ENCODE measurements at regions not wholly inside any gene's neighbourhood (a gene's known extent, or its start where the extent isn't known, plus 50 kb on each side); places are given as distances from the start of the nearest gene placed in this dataset.

DNA sequence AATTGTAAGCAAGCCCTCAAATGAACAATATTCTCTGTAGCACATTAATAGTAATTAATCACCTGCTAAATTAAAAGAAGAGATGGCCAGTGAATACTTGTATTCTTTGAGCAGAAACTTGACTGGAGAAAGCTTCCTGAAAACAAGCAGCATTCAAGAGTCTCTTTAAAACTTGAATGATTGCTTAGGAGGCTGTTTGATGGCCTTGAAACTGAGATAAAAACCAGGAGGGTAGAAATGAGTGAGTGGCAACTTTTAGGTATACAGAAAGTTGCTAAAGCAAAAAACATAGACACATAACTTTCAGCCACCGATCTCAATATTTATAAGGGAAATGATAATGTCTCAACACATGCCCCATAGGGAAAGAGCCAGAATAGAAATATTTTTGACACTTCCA lies 234.8 kb upstream of the FMN2 start:
- TF ChIP-seq, protein P1, sequence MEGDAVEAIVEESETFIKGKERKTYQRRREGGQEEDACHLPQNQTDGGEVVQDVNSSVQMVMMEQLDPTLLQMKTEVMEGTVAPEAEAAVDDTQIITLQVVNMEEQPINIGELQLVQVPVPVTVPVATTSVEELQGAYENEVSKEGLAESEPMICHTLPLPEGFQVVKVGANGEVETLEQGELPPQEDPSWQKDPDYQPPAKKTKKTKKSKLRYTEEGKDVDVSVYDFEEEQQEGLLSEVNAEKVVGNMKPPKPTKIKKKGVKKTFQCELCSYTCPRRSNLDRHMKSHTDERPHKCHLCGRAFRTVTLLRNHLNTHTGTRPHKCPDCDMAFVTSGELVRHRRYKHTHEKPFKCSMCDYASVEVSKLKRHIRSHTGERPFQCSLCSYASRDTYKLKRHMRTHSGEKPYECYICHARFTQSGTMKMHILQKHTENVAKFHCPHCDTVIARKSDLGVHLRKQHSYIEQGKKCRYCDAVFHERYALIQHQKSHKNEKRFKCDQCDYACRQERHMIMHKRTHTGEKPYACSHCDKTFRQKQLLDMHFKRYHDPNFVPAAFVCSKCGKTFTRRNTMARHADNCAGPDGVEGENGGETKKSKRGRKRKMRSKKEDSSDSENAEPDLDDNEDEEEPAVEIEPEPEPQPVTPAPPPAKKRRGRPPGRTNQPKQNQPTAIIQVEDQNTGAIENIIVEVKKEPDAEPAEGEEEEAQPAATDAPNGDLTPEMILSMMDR (conservative IDR thresholded peaks at IDR 0.05), result no peak
- TF ChIP-seq EZH2 (IDR thresholded peaks at IDR 0.05; ENCODE audit: low read depth), result no peak

All from PC-9 (cell line).